Mesenchymal stem cell (in vitro differentiated cells and primary cell): ENCODE measurements at regions not wholly inside any gene's neighbourhood (a gene's known extent, or its start where the extent isn't known, plus 50 kb on each side); places are given as distances from the start of the nearest gene placed in this dataset.

Experiments
- DNase-seq: peaks from one replicate; pipeline ENCODE4 v3.0.0-alpha.2; 2013
- H2AFZ ChIP-seq: one replicate; pipeline ENCODE4 v1.6.1; 2013; ENCODE audit warnings: low read depth, mild to moderate bottlenecking, control low read depth, inconsistent platforms, low read length, moderate library complexity
- H2AK5ac ChIP-seq: 2 replicates; pipeline ENCODE4 v1.6.1; 2013; ENCODE audit warnings: low read length, moderate library complexity, mild to moderate bottlenecking, inconsistent platforms; ENCODE audit not compliant: severe bottlenecking
- H2BK120ac ChIP-seq: one replicate; pipeline ENCODE4 v1.6.1; 2013; ENCODE audit warnings: low read depth, mild to moderate bottlenecking, inconsistent platforms, low read length, moderate library complexity
- H2BK12ac ChIP-seq, 2 experiments: one replicate each; pipeline ENCODE4 v1.6.1; 2013; ENCODE audit warnings: inconsistent platforms in 2 of 2, low read length in 2 of 2, mild to moderate bottlenecking in 2 of 2, moderate library complexity in 2 of 2, control low read depth in 1 of 2
- H2BK15ac ChIP-seq: one replicate; pipeline ENCODE4 v1.6.1; 2013; ENCODE audit warnings: mild to moderate bottlenecking, low read depth, inconsistent platforms; ENCODE audit not compliant: poor library complexity, severe bottlenecking
- H2BK5ac ChIP-seq: 2 replicates; pipeline ENCODE4 v1.6.1; 2013; ENCODE audit warnings: low read depth, mild to moderate bottlenecking, low read length, control low read depth, inconsistent platforms; ENCODE audit not compliant: poor library complexity, severe bottlenecking
- H3K14ac ChIP-seq, 2 experiments: one replicate each; pipeline ENCODE4 v1.6.1; 2013; ENCODE audit warnings: inconsistent platforms in 2 of 2, low read length in 2 of 2, control low read depth in 1 of 2, mild to moderate bottlenecking in 1 of 2, moderate library complexity in 1 of 2
- H3K18ac ChIP-seq, 2 experiments: one replicate each; pipeline ENCODE4 v1.6.1; 2013; ENCODE audit warnings: inconsistent platforms in 2 of 2, low read length in 2 of 2, control low read depth in 1 of 2, low read depth in 1 of 2, mild to moderate bottlenecking in 1 of 2
- H3K23ac ChIP-seq, 2 experiments: one replicate each; pipeline ENCODE4 v1.6.1; 2013; ENCODE audit warnings: inconsistent platforms in 2 of 2, low read length in 2 of 2, mild to moderate bottlenecking in 2 of 2, moderate library complexity in 2 of 2, control low read depth in 1 of 2
- H3K27ac ChIP-seq: 2 replicates; pipeline ENCODE4 v1.5.1; 2013; ENCODE audit warnings: mild to moderate bottlenecking, moderate library complexity, low read length, control low read depth, inconsistent platforms; ENCODE audit not compliant: poor library complexity, severe bottlenecking
- H3K27me3 ChIP-seq, 2 experiments: 2 replicates each; pipeline versions ENCODE4 v1.6.1 to v1.7.0; 2013; ENCODE audit warnings: low read length in 2 of 2, mild to moderate bottlenecking in 2 of 2, moderate library complexity in 2 of 2, control low read depth in 1 of 2, inconsistent platforms in 1 of 2; ENCODE audit not compliant: control insufficient read depth in 1 of 2, insufficient read depth in 1 of 2
- H3K36me3 ChIP-seq, 2 experiments: 2 replicates each; pipeline versions ENCODE4 v1.6.1 to v1.7.0; 2013; ENCODE audit warnings: low read length in 2 of 2, control low read depth in 1 of 2, inconsistent platforms in 1 of 2, low read depth in 1 of 2, mild to moderate bottlenecking in 1 of 2; ENCODE audit not compliant: insufficient read depth in 2 of 2, control insufficient read depth in 1 of 2
- H3K4ac ChIP-seq, 2 experiments: one replicate each; pipeline ENCODE4 v1.6.1; 2013; ENCODE audit warnings: inconsistent platforms in 2 of 2, low read length in 2 of 2, mild to moderate bottlenecking in 2 of 2, moderate library complexity in 2 of 2, control low read depth in 1 of 2, low read depth in 1 of 2
- H3K4me1 ChIP-seq: 2 replicates; pipeline ENCODE4 v1.6.1; 2013; ENCODE audit warnings: low read depth, low read length, control low read depth; ENCODE audit not compliant: control insufficient read depth, insufficient read depth
- H3K4me2 ChIP-seq: 2 replicates; pipeline ENCODE4 v1.6.1; 2013; ENCODE audit warnings: low read length, mild to moderate bottlenecking, inconsistent platforms; ENCODE audit not compliant: poor library complexity, severe bottlenecking
- H3K4me3 ChIP-seq, 2 experiments: 2 replicates each; pipeline versions ENCODE4 v1.5.1 to v1.7.0; 2013; ENCODE audit warnings: low read length in 2 of 2, mild to moderate bottlenecking in 2 of 2, control low read depth in 1 of 2, low read depth in 1 of 2; ENCODE audit not compliant: insufficient read depth in 1 of 2
- H3K79me1 ChIP-seq: replicated peaks from 2 replicates; pipeline ENCODE4 v1.6.1; 2013; ENCODE audit warnings: mild to moderate bottlenecking, control low read depth, low read length, inconsistent platforms; ENCODE audit not compliant: poor library complexity, severe bottlenecking
- H3K9ac ChIP-seq: 2 replicates; pipeline ENCODE4 v1.7.0; 2013; ENCODE audit warnings: mild to moderate bottlenecking, low read length, moderate library complexity
- H3K9me3 ChIP-seq: 2 replicates; pipeline ENCODE4 v1.7.0; 2013; ENCODE audit warnings: mild to moderate bottlenecking, low read length; ENCODE audit not compliant: control insufficient read depth
- H4K8ac ChIP-seq: one replicate; pipeline ENCODE4 v1.6.1; 2013; ENCODE audit warnings: inconsistent platforms, mild to moderate bottlenecking, low read length, moderate library complexity
- H4K91ac ChIP-seq: one replicate; pipeline ENCODE4 v1.6.1; 2013; ENCODE audit warnings: mild to moderate bottlenecking, low read length, inconsistent platforms
- WGBS: methylation state at CpG from one replicate; pipeline ENCODE4 v1.1.7; 2013; ENCODE audit warnings: mixed read lengths; 5-methylcytosine and 5-hydroxymethylcytosine counted together

DNA sequence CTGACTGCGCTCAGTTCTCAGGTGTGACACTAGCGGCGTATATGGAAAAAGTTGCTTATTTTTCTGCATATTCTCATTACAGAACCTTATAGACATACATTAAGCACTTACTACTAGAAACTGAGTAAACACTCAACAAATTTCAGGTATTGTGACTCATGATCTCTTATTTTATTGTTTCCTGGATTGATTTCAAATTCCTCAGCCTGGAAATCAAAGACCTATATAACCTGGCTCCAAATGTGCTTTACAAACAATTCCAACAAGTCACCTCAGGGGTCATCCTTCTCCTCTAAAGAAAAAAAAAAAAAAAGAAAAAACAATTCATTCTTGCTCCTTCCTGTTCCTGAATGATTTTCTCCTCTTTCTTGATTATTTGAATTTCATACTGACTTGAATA, 152.3 kb downstream of the ADAM29 start:
- Histone ChIP-seq H3K36me3 (no peaks in the 10 kb centered on the region), H4K8ac (no peak overlapping the region), H3K23ac (no peak overlapping the region), H3K27me3 (no peaks in the 10 kb centered on the region), H3K4me1 (no peaks in the 10 kb centered on the region), H2AFZ (no peak overlapping the region), H3K27ac (no peak overlapping the region), H3K4me3 (no peak overlapping the region), H2BK12ac (no peak overlapping the region), H3K79me1 (no peaks in the 10 kb centered on the region), H4K91ac (no peak overlapping the region), H3K4ac (no peak overlapping the region), H3K18ac (no peak overlapping the region), H3K4me2 (no peak overlapping the region), H2AK5ac (no peak overlapping the region), H3K9me3 (peaks cover 27% of the 10 kb centered on the region), H3K14ac (no peak overlapping the region), H2BK5ac (no peak overlapping the region), H2BK15ac (no peak overlapping the region), H2BK120ac (no peak overlapping the region), H3K9ac (no peak overlapping the region)
- WGBS, result 90% methylated on average over 3 of the region's 3 CpGs
- no peak for DNase-seq

DNA sequence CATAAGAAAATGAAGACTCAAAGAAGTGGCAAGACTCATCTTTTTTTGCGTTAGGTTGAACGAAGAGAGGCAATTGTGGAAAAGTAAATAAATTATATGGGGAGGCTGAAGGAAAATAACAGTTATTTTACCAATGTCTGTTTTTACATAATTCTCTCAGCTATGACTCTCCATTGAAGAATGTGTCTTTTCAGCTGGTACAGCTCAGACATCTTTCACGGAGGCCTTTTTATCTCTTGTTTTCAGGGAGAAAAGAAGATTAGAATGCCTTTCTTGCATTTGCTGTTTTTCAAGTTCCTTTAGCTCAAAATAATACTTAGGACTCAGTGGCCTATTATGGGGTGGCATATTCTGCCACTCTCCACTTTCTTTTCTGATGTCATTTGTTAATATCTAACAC, 153.0 kb downstream of the ADAM29 start:
- H2AK5ac ChIP-seq, result no peak overlapping the region
- H3K18ac ChIP-seq, result no peak overlapping the region
- no peak overlapping the region for H4K91ac ChIP-seq
- H2BK12ac ChIP-seq, result no peak overlapping the region
- H3K4me3 ChIP-seq, result no peak overlapping the region
- no peak for DNase-seq
- no peaks in the 10 kb centered on the region for H3K27me3 ChIP-seq
- no peak overlapping the region for H2BK15ac ChIP-seq
- no peaks in the 10 kb centered on the region for H3K79me1 ChIP-seq
- 17% methylated on average over 2 of the region's 3 CpGs for WGBS
- no peak overlapping the region for H3K27ac ChIP-seq
- no peak overlapping the region for H3K9ac ChIP-seq
- no peaks in the 10 kb centered on the region for H3K36me3 ChIP-seq
- H3K4ac ChIP-seq, result no peak overlapping the region
- H4K8ac ChIP-seq, result no peak overlapping the region
- no peak overlapping the region for H3K14ac ChIP-seq
- H3K4me1 ChIP-seq, result no peaks in the 10 kb centered on the region
- no peak overlapping the region for H2AFZ ChIP-seq
- no peak overlapping the region for H2BK5ac ChIP-seq
- no peak overlapping the region for H3K23ac ChIP-seq
- no peak overlapping the region for H3K4me2 ChIP-seq
- H3K9me3 ChIP-seq, result peaks cover 27% of the 10 kb centered on the region
- H2BK120ac ChIP-seq, result no peak overlapping the region

GRCh38 chr4:175087145-175087544, 169.0 kb downstream of the ADAM29 start:
- Histone ChIP-seq H3K23ac (no peak overlapping the region), H2BK120ac (no peak overlapping the region), H3K18ac (no peak overlapping the region), H2BK5ac (no peak overlapping the region), H3K27ac (no peak overlapping the region), H2AFZ (no peak overlapping the region), H3K4ac (no peak overlapping the region), H2BK12ac (no peak overlapping the region), H3K14ac (no peak overlapping the region), H2AK5ac (no peak overlapping the region), H4K8ac (no peak overlapping the region), H3K36me3 (no peaks in the 10 kb centered on the region), H3K9ac (no peak overlapping the region), H2BK15ac (no peak overlapping the region), H3K4me2 (no peak overlapping the region), H3K79me1 (no peaks in the 10 kb centered on the region), H3K9me3 (peaks cover 34% of the 10 kb centered on the region), H4K91ac (no peak overlapping the region), H3K4me3 (no peak overlapping the region), H3K27me3 (no peaks in the 10 kb centered on the region), H3K4me1 (no peaks in the 10 kb centered on the region)
- no peak for DNase-seq
- WGBS, result 80% methylated on average over 1 of the region's 1 CpG

GRCh38 chr4:175090116-175090515, 172.0 kb downstream of the ADAM29 start:
- no peak overlapping the region for H4K91ac ChIP-seq
- H3K18ac ChIP-seq, result no peak overlapping the region
- 71% methylated on average over 1 of the region's 2 CpGs for WGBS
- no peak overlapping the region for H3K4me3 ChIP-seq
- no peak overlapping the region for H2AFZ ChIP-seq
- H3K9me3 ChIP-seq, result peaks cover 36% of the 10 kb centered on the region
- H3K27ac ChIP-seq, result no peak overlapping the region
- no peak overlapping the region for H2BK15ac ChIP-seq
- H2BK12ac ChIP-seq, result no peak overlapping the region
- H4K8ac ChIP-seq, result no peak overlapping the region
- no peak overlapping the region for H2BK5ac ChIP-seq
- no peak overlapping the region for H3K14ac ChIP-seq
- H3K4me2 ChIP-seq, result no peak overlapping the region
- DNase-seq, result no peak
- H3K9ac ChIP-seq, result no peak overlapping the region
- H3K4ac ChIP-seq, result no peak overlapping the region
- H3K36me3 ChIP-seq, result no peaks in the 10 kb centered on the region
- H2BK120ac ChIP-seq, result no peak overlapping the region
- no peaks in the 10 kb centered on the region for H3K79me1 ChIP-seq
- no peak overlapping the region for H3K23ac ChIP-seq
- H3K27me3 ChIP-seq, result no peaks in the 10 kb centered on the region
- H3K4me1 ChIP-seq, result no peaks in the 10 kb centered on the region
- no peak overlapping the region for H2AK5ac ChIP-seq
